ENCODE measurements at regions not wholly inside any gene's neighbourhood (a gene's known extent, or its start where the extent isn't known, plus 50 kb on each side); places are given as distances from the start of the nearest gene placed in this dataset.
"Not testable (repeated sequence)": the region's sequence is repeated elsewhere in the genome, so short reads cannot be mapped to it uniquely, and the experiment has no call there.

- DNase-seq (ENCODE audit: low spot score), result no peak
Observed at GRCh38 chr14:71600309-71600708, 331.9 kb upstream of the RGS6 start.

- no peak for DNase-seq (ENCODE audit: low spot score)
Observed at GRCh38 chr14:71602524-71602923, 329.7 kb upstream of the RGS6 start.

- DNase-seq (ENCODE audit: low spot score), result no peak
Observed at GRCh38 chr14:71604231-71604630, 328.0 kb upstream of the RGS6 start.

GRCh38 chr14:71606064-71606463 is 326.2 kb upstream of the RGS6 start:
- no peak for DNase-seq (ENCODE audit: low spot score)

- DNase-seq (ENCODE audit: low spot score), result no peak
Observed at GRCh38 chr14:71606575-71606974, 325.7 kb upstream of the RGS6 start.

GRCh38 chr14:71607056-71607455 is 325.2 kb upstream of the RGS6 start:
- no peak for DNase-seq (ENCODE audit: low spot score)

GRCh38 chr14:71610149-71610548 is 322.1 kb upstream of the RGS6 start:
- no peak for DNase-seq (ENCODE audit: low spot score)

- no peak for DNase-seq (ENCODE audit: low spot score)
Observed at GRCh38 chr14:71610797-71611196, 321.4 kb upstream of the RGS6 start.

- no peak for DNase-seq (ENCODE audit: low spot score)
Observed at GRCh38 chr14:71613168-71613567, 319.1 kb upstream of the RGS6 start.

GRCh38 chr14:71616013-71616412 is 316.2 kb upstream of the RGS6 start:
- DNase-seq (ENCODE audit: low spot score), result no peak

GRCh38 chr14:71618047-71618446 is 314.2 kb upstream of the RGS6 start:
- no peak for DNase-seq (ENCODE audit: low spot score)

GRCh38 chr14:71618716-71619115 is 313.5 kb upstream of the RGS6 start:
- DNase-seq (ENCODE audit: low spot score), result no peak

GRCh38 chr14:71619472-71619871 is 312.8 kb upstream of the RGS6 start:
- no peak for DNase-seq (ENCODE audit: low spot score)

GRCh38 chr14:71620401-71620800 is 311.8 kb upstream of the RGS6 start:
- no peak for DNase-seq (ENCODE audit: low spot score)

- DNase-seq (ENCODE audit: low spot score), result no peak
Observed at GRCh38 chr14:71621276-71621675, 311.0 kb upstream of the RGS6 start.

GRCh38 chr14:71621980-71622605 is 310.1 kb upstream of the RGS6 start:
- no peak for DNase-seq (ENCODE audit: low spot score)

GRCh38 chr14:71623939-71624338 is 308.3 kb upstream of the RGS6 start:
- no peak for DNase-seq (ENCODE audit: low spot score)

GRCh38 chr14:71625175-71625574 is 307.1 kb upstream of the RGS6 start:
- no peak for DNase-seq (ENCODE audit: low spot score)

GRCh38 chr14:71625891-71626701 is 306.1 kb upstream of the RGS6 start:
- DNase-seq (ENCODE audit: low spot score), result no peak

GRCh38 chr14:71628433-71628832 is 303.8 kb upstream of the RGS6 start:
- no peak for DNase-seq (ENCODE audit: low spot score)

GRCh38 chr14:71629250-71629649 is 303.0 kb upstream of the RGS6 start:
- DNase-seq (ENCODE audit: low spot score), result no peak

GRCh38 chr14:71629765-71630492 is 302.3 kb upstream of the RGS6 start:
- no peak for DNase-seq (ENCODE audit: low spot score)

GRCh38 chr14:71631030-71631429 is 301.2 kb upstream of the RGS6 start:
- not testable (repeated sequence) for DNase-seq (ENCODE audit: low spot score)
